GDM1 (cell line): ENCODE measurements at regions not wholly inside any gene's neighbourhood (a gene's known extent, or its start where the extent isn't known, plus 50 kb on each side); places are given as distances from the start of the nearest gene placed in this dataset.

Experiments used
- DNase-seq: peaks from one replicate; lab custom pipeline; 2025; lab: John Stamatoyannopoulos, UW

- no peak for DNase-seq
Measured at GRCh38 chr16:17801068-17801467, 330.3 kb upstream of the XYLT1 start.

- DNase-seq: no peak
Measured at GRCh38 chr16:17798716-17799115, 328.0 kb upstream of the XYLT1 start.

- no peak for DNase-seq
Measured at GRCh38 chr16:17793354-17793753, 322.6 kb upstream of the XYLT1 start.

GRCh38 chr16:17784073-17784472, 313.3 kb upstream of the XYLT1 start:
- DNase-seq: no peak

- DNase-seq: no peak
Measured at GRCh38 chr16:17780181-17780580, 309.4 kb upstream of the XYLT1 start.

GRCh38 chr16:17777408-17777863, 306.7 kb upstream of the XYLT1 start:
- DNase-seq: no peak

- no peak for DNase-seq
Measured at GRCh38 chr16:17776888-17777287, 306.1 kb upstream of the XYLT1 start.

- DNase-seq: no peak
Measured at GRCh38 chr16:17776465-17776864, 305.7 kb upstream of the XYLT1 start.

GRCh38 chr16:17775061-17775460, 304.3 kb upstream of the XYLT1 start:
- DNase-seq: no peak

- DNase-seq: no peak
Measured at GRCh38 chr16:17773698-17774101, 302.9 kb upstream of the XYLT1 start.

- no peak for DNase-seq
Measured at GRCh38 chr16:17770104-17770503, 299.3 kb upstream of the XYLT1 start.

GRCh38 chr16:17769065-17769464, 298.3 kb upstream of the XYLT1 start:
- DNase-seq: no peak

GRCh38 chr16:17768257-17768656, 297.5 kb upstream of the XYLT1 start:
- DNase-seq: no peak

- no peak for DNase-seq
Measured at GRCh38 chr16:17766012-17766411, 295.3 kb upstream of the XYLT1 start.

GRCh38 chr16:17759451-17760390, 289.0 kb upstream of the XYLT1 start:
- no peak for DNase-seq

GRCh38 chr16:17757808-17758207, 287.0 kb upstream of the XYLT1 start:
- no peak for DNase-seq

GRCh38 chr16:17755158-17755557, 284.4 kb upstream of the XYLT1 start:
- no peak for DNase-seq

GRCh38 chr16:17753434-17753833, 282.7 kb upstream of the XYLT1 start:
- DNase-seq: no peak

- DNase-seq: no peak
Measured at GRCh38 chr16:17749706-17750105, 278.9 kb upstream of the XYLT1 start.

GRCh38 chr16:17748044-17748719, 277.4 kb upstream of the XYLT1 start:
- DNase-seq: no peak

GRCh38 chr16:17747081-17747756, 276.5 kb upstream of the XYLT1 start:
- DNase-seq: no peak

- no peak for DNase-seq
Measured at GRCh38 chr16:17744921-17745572, 274.3 kb upstream of the XYLT1 start.
